Lung (tissue), 11 donors: ENCODE measurements at regions not wholly inside any gene's neighbourhood (a gene's known extent, or its start where the extent isn't known, plus 50 kb on each side); places are given as distances from the start of the nearest gene placed in this dataset.

Experiments
- ATAC-seq: fragments of 200-7000 bp; cut with Tn5 transposase; one replicate; pipeline ENCODE4 v1.9.1; 2020; ENCODE audit warnings: moderate number of reproducible peaks; ENCODE audit not compliant: insufficient read depth, low FRiP score
- DNase-seq, 3 donors: peaks; one replicate each; pipeline ENCODE4 v3.0.0-alpha.2; 2013 to 2017
- H3K27ac ChIP-seq, 2 donors: one replicate each; pipeline ENCODE4 v1.5.1; 2013; ENCODE audit warnings: mild to moderate bottlenecking in 2 of 2, moderate library complexity in 2 of 2, control low read depth in 1 of 2, inconsistent platforms in 1 of 2, low read depth in 1 of 2, low read length in 1 of 2
- H3K27me3 ChIP-seq, 3 donors: one replicate each; pipeline ENCODE4 v1.5.1; 2013; ENCODE audit warnings: low read length in 2 of 3; ENCODE audit not compliant: control insufficient read depth in 3 of 3, insufficient read depth in 3 of 3
- H3K36me3 ChIP-seq, 4 donors: one replicate each; pipeline ENCODE4 v1.5.1; 2013; ENCODE audit warnings: low read length in 4 of 4, mild to moderate bottlenecking in 1 of 4, moderate library complexity in 1 of 4; ENCODE audit not compliant: control insufficient read depth in 4 of 4, insufficient read depth in 4 of 4
- H3K4me1 ChIP-seq, 5 donors: one replicate each; pipeline ENCODE4 v1.5.1; 2013; ENCODE audit warnings: low read length in 5 of 5, mild to moderate bottlenecking in 2 of 5, moderate library complexity in 1 of 5; ENCODE audit not compliant: control insufficient read depth in 5 of 5, insufficient read depth in 5 of 5
- H3K4me3 ChIP-seq: one replicate; pipeline ENCODE4 v1.5.1; 2013; ENCODE audit warnings: mild to moderate bottlenecking, control low read depth, moderate library complexity
- H3K9ac ChIP-seq, 2 donors: one replicate each; pipeline ENCODE4 v1.5.1; 2013; ENCODE audit warnings: low read length in 2 of 2, control low read depth in 1 of 2; ENCODE audit not compliant: insufficient read depth in 1 of 2
- H3K9me3 ChIP-seq, 4 donors: one replicate each; pipeline ENCODE4 v1.5.1; 2013; ENCODE audit warnings: low read length in 3 of 4, mild to moderate bottlenecking in 1 of 4, moderate library complexity in 1 of 4; ENCODE audit not compliant: control insufficient read depth in 4 of 4, insufficient read depth in 3 of 4
- CTCF ChIP-seq: IDR thresholded peaks from 2 replicates; pipeline ENCODE4 v1.5.1; 2012; ENCODE audit warnings: mild to moderate bottlenecking; ENCODE audit errors: control extremely low read depth, extremely low read depth
- WGBS, 2 donors: extraction: QIAGEN DNeasy Blood & Tissue Kit; methylation state at CpG; one replicate each; pipeline ENCODE4 v1.1.7; 2013; 5-methylcytosine and 5-hydroxymethylcytosine counted together
- donor health status: control.
- donor health status: control.
- donor health status: Bipolar disorder and iron deficiency.
- donor health status: healthy.
- donor health status: DM: yes; HTN: yes; CAD: no.

- peaks cover 0 to 2% (median 0%) of the 10 kb centered on the region in 5 donors for H3K4me1 ChIP-seq
- H3K9ac ChIP-seq = no peak overlapping the region
- H3K27me3 ChIP-seq = no peaks in the 10 kb centered on the region
- 71 to 83% methylated on average over 5 of the region's 5 CpGs for WGBS, 2 donors
- no peaks in the 10 kb centered on the region for H3K36me3 ChIP-seq
- H3K4me3 ChIP-seq = no peak overlapping the region
- TF ChIP-seq CTCF = no peak
- no peak overlapping the region for H3K27ac ChIP-seq
- H3K9me3 ChIP-seq = no peaks in the 10 kb centered on the region
- ATAC-seq (no peak), DNase-seq (no peak)
Observed at GRCh38 chr4:56158483-56158882, 209.7 kb downstream of the CEP135 start.

- 93 to 95% methylated on average over 6 of the region's 6 CpGs for WGBS, 2 donors
- Histone ChIP-seq H3K4me1 (no peaks in the 10 kb centered on the region), H3K4me3 (no peak overlapping the region), H3K27me3 (no peaks in the 10 kb centered on the region), H3K36me3 (no peaks in the 10 kb centered on the region), H3K9ac (no peak overlapping the region), H3K27ac (no peak overlapping the region), H3K9me3 (no peaks in the 10 kb centered on the region)
- DNase-seq = no peak
- ATAC-seq = no peak
- no peak for TF ChIP-seq CTCF
Observed at GRCh38 chr4:56156141-56156540, 207.4 kb downstream of the CEP135 start.

GRCh38 chr4:56155432-56155831 lies 206.7 kb downstream of the CEP135 start:
- no peak for TF ChIP-seq CTCF
- H3K9me3 ChIP-seq = no peaks in the 10 kb centered on the region
- H3K27ac ChIP-seq = no peak overlapping the region
- H3K4me1 ChIP-seq = no peaks in the 10 kb centered on the region
- WGBS, 2 donors = 94 to 97% methylated on average over 4 of the region's 4 CpGs
- H3K4me3 ChIP-seq = no peak overlapping the region
- no peaks in the 10 kb centered on the region for H3K36me3 ChIP-seq
- ATAC-seq (no peak), DNase-seq (no peak)
- no peaks in the 10 kb centered on the region for H3K27me3 ChIP-seq
- H3K9ac ChIP-seq = no peak overlapping the region

- TF ChIP-seq CTCF = no peak
- DNase-seq = no peak
- 47 to 77% methylated on average over 2 of the region's 2 CpGs for WGBS, 2 donors
- Histone ChIP-seq H3K4me3 (no peak overlapping the region), H3K27ac (no peak overlapping the region), H3K4me1 (no peaks in the 10 kb centered on the region), H3K9me3 (no peaks in the 10 kb centered on the region), H3K9ac (no peak overlapping the region), H3K36me3 (no peaks in the 10 kb centered on the region), H3K27me3 (no peaks in the 10 kb centered on the region)
- ATAC-seq = no peak
Observed at GRCh38 chr4:56149591-56149990, 200.8 kb downstream of the CEP135 start.
